ENCODE measurements at regions not wholly inside any gene's neighbourhood (a gene's known extent, or its start where the extent isn't known, plus 50 kb on each side); places are given as distances from the start of the nearest gene placed in this dataset.

DNA sequence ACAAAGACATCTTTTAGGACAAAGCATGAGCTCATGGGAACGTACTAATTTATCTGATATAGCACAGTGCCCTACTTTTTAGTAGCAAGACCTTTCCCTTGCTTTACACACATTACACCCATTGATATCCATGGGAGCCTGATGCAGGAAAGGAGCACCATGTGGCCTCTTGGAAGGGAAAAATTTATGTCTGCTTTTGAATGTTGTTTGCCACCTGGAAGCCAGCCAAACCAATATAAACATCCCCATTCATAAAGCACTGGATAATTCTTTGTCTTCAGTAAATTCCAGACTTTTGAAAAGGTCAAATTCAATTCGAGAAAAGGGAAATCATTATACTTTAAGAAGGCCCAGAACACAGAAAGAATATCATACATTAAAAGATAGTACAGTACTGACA is 152.3 kb upstream of the BEND6 start:
- intact Hi-C loops (cut with micrococcal nuclease; ENCODE audit: unreplicated experiment): no loop called here
- no TSS peak for BruUV-seq (replicated peaks)
- Histone ChIP-seq H3K27ac (ENCODE audit: low read depth, low read length, poor library complexity, severe bottlenecking) (no peak overlapping the region), H3K4me3 (ENCODE audit: low read depth, low read length, poor library complexity, severe bottlenecking) (no peak overlapping the region), H3K9me2 (ENCODE audit: insufficient read depth, low read length) (no peaks in the 10 kb centered on the region), H4K20me1 (ENCODE audit: insufficient read depth, low read length) (no peaks in the 10 kb centered on the region), H3K36me3 (ENCODE audit: insufficient read depth, low read length) (no peaks in the 10 kb centered on the region), H3K9me3 (ENCODE audit: low read length) (no peaks in the 10 kb centered on the region), H2AFZ (ENCODE audit: low read length) (no peak overlapping the region), H3K4me2 (ENCODE audit: low read length) (no peak overlapping the region), H3K79me2 (ENCODE audit: insufficient read depth, low read depth, low read length) (no peaks in the 10 kb centered on the region), H3K4me1 (ENCODE audit: insufficient read depth, low read length, poor library complexity, severe bottlenecking) (no peaks in the 10 kb centered on the region)
- CTCF ChIA-PET (ENCODE audit: unreplicated experiment): no interaction called here
- no peak for DNase-seq (ENCODE audit: low spot score)
- TF ChIP-seq, protein P1, sequence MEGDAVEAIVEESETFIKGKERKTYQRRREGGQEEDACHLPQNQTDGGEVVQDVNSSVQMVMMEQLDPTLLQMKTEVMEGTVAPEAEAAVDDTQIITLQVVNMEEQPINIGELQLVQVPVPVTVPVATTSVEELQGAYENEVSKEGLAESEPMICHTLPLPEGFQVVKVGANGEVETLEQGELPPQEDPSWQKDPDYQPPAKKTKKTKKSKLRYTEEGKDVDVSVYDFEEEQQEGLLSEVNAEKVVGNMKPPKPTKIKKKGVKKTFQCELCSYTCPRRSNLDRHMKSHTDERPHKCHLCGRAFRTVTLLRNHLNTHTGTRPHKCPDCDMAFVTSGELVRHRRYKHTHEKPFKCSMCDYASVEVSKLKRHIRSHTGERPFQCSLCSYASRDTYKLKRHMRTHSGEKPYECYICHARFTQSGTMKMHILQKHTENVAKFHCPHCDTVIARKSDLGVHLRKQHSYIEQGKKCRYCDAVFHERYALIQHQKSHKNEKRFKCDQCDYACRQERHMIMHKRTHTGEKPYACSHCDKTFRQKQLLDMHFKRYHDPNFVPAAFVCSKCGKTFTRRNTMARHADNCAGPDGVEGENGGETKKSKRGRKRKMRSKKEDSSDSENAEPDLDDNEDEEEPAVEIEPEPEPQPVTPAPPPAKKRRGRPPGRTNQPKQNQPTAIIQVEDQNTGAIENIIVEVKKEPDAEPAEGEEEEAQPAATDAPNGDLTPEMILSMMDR (conservative IDR thresholded peaks at IDR 0.05; ENCODE audit: low read length): no peak
- no peak for TF ChIP-seq EZH2phosphoT487 (IDR thresholded peaks at IDR 0.05; ENCODE audit: borderline replicate concordance, low read depth, low read length)
- POLR2A ChIA-PET: no interaction called here

DNA sequence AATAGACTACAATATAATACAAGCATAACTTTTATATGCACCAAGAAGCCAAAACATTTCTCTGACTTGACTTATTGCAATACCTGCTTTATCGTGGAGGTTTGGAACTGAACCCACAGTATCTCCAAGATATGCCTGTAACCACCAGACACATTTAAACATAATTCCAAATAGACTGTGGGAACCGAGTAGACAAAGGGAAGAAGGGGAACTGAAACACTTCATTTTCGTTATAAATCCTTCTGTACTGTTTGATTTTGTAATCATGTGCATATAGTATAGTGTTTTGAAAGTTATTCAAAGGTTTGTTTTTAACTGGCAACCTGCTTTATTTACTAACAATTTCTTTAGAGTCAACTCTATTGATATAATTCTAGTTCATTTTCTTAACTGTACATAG is 154.9 kb upstream of the BEND6 start:
- intact Hi-C loops (cut with micrococcal nuclease; ENCODE audit: unreplicated experiment): no loop called here
- H3K36me3 ChIP-seq (ENCODE audit: insufficient read depth, low read length): no peaks in the 10 kb centered on the region
- ChIA-PET CTCF (ENCODE audit: unreplicated experiment) (no interaction called here), POLR2A (no interaction called here)
- no peaks in the 10 kb centered on the region for H3K9me2 ChIP-seq (ENCODE audit: insufficient read depth, low read length)
- no peaks in the 10 kb centered on the region for H3K4me1 ChIP-seq (ENCODE audit: insufficient read depth, low read length, poor library complexity, severe bottlenecking)
- H2AFZ ChIP-seq (ENCODE audit: low read length): no peak overlapping the region
- no peak for DNase-seq (ENCODE audit: low spot score)
- H3K4me3 ChIP-seq (ENCODE audit: low read depth, low read length, poor library complexity, severe bottlenecking): no peak overlapping the region
- H3K4me2 ChIP-seq (ENCODE audit: low read length): no peak overlapping the region
- no peaks in the 10 kb centered on the region for H3K79me2 ChIP-seq (ENCODE audit: insufficient read depth, low read depth, low read length)
- H3K27ac ChIP-seq (ENCODE audit: low read depth, low read length, poor library complexity, severe bottlenecking): no peak overlapping the region
- TF ChIP-seq, protein P1 (conservative IDR thresholded peaks at IDR 0.05; ENCODE audit: low read length): no peak
- TF ChIP-seq EZH2phosphoT487 (IDR thresholded peaks at IDR 0.05; ENCODE audit: borderline replicate concordance, low read depth, low read length): no peak
- H4K20me1 ChIP-seq (ENCODE audit: insufficient read depth, low read length): no peaks in the 10 kb centered on the region
- no peaks in the 10 kb centered on the region for H3K9me3 ChIP-seq (ENCODE audit: low read length)
- no TSS peak for BruUV-seq (replicated peaks)

- POLR2A ChIA-PET: interaction anchor here (0.8 kb wide), 1 partner anchor 67 kb away, joined by 3 read pairs; no protein-coding TSS in a partner anchor
Observed at GRCh38 chr6:56798163-56798562, 155.5 kb upstream of the DST start.

More at GRCh38 chr6:56798163-56798562, 155.5 kb upstream of the DST start:
- intact Hi-C loops (cut with micrococcal nuclease; ENCODE audit: unreplicated experiment): no loop called here
- Histone ChIP-seq H3K79me2 (ENCODE audit: insufficient read depth, low read depth, low read length) (no peaks in the 10 kb centered on the region), H3K9me2 (ENCODE audit: insufficient read depth, low read length) (no peaks in the 10 kb centered on the region), H3K4me2 (ENCODE audit: low read length) (no peak overlapping the region), H3K27ac (ENCODE audit: low read depth, low read length, poor library complexity, severe bottlenecking) (no peak overlapping the region), H3K9me3 (ENCODE audit: low read length) (no peaks in the 10 kb centered on the region), H3K36me3 (ENCODE audit: insufficient read depth, low read length) (no peaks in the 10 kb centered on the region), H3K4me3 (ENCODE audit: low read depth, low read length, poor library complexity, severe bottlenecking) (no peak overlapping the region), H3K4me1 (ENCODE audit: insufficient read depth, low read length, poor library complexity, severe bottlenecking) (no peaks in the 10 kb centered on the region), H4K20me1 (ENCODE audit: insufficient read depth, low read length) (no peaks in the 10 kb centered on the region), H2AFZ (ENCODE audit: low read length) (no peak overlapping the region)
- CTCF ChIA-PET (ENCODE audit: unreplicated experiment): no interaction called here
- DNase-seq (ENCODE audit: low spot score): no peak
- no peak for TF ChIP-seq EZH2phosphoT487 (IDR thresholded peaks at IDR 0.05; ENCODE audit: borderline replicate concordance, low read depth, low read length)
- TF ChIP-seq, protein P1 (conservative IDR thresholded peaks at IDR 0.05; ENCODE audit: low read length): no peak
- BruUV-seq (replicated peaks): no TSS peak

Data from OCI-LY7 (cell line).